AG09319 (cell line): ENCODE measurements at regions not wholly inside any gene's neighbourhood (a gene's known extent, or its start where the extent isn't known, plus 50 kb on each side); places are given as distances from the start of the nearest gene placed in this dataset.

Experiments used
- DNase-seq: peaks from one replicate; pipeline ENCODE4 v3.0.0-alpha.2; 2010; ENCODE audit warnings: low read depth; ENCODE audit errors: extremely low read depth
- TF ChIP-seq, protein P1 (sequence below): IDR thresholded peaks from 2 replicates; pipeline ENCODE4 v1.5.1; 2011; ENCODE audit warnings: low read depth, mild to moderate bottlenecking, inconsistent platforms, low read length, moderate library complexity

DNA sequence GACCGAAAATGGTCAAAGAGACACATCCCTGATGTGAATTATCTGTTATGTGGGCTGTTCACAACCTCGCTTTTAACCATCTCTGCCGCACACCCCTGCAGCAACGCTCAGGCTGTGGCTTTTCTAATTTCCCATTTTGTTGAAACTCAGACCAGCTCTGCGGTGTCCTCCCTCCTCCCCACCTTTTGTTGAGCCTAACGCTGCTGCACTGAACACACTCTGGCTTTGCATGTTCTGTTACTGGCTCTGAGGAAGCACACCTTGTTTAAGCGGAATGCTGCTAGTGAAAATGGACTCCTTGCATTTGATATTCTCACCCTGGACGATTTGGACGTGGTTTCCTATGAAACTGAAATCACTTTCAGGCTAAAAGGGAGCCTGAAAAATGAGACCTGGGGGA lies 198.5 kb upstream of the MTNR1B start:
- no peak for DNase-seq
- TF ChIP-seq, protein P1, sequence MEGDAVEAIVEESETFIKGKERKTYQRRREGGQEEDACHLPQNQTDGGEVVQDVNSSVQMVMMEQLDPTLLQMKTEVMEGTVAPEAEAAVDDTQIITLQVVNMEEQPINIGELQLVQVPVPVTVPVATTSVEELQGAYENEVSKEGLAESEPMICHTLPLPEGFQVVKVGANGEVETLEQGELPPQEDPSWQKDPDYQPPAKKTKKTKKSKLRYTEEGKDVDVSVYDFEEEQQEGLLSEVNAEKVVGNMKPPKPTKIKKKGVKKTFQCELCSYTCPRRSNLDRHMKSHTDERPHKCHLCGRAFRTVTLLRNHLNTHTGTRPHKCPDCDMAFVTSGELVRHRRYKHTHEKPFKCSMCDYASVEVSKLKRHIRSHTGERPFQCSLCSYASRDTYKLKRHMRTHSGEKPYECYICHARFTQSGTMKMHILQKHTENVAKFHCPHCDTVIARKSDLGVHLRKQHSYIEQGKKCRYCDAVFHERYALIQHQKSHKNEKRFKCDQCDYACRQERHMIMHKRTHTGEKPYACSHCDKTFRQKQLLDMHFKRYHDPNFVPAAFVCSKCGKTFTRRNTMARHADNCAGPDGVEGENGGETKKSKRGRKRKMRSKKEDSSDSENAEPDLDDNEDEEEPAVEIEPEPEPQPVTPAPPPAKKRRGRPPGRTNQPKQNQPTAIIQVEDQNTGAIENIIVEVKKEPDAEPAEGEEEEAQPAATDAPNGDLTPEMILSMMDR = no peak

GRCh38 chr11:92771701-92772100 lies 197.8 kb upstream of the MTNR1B start:
- TF ChIP-seq, protein P1 = no peak
- DNase-seq = no peak

DNA sequence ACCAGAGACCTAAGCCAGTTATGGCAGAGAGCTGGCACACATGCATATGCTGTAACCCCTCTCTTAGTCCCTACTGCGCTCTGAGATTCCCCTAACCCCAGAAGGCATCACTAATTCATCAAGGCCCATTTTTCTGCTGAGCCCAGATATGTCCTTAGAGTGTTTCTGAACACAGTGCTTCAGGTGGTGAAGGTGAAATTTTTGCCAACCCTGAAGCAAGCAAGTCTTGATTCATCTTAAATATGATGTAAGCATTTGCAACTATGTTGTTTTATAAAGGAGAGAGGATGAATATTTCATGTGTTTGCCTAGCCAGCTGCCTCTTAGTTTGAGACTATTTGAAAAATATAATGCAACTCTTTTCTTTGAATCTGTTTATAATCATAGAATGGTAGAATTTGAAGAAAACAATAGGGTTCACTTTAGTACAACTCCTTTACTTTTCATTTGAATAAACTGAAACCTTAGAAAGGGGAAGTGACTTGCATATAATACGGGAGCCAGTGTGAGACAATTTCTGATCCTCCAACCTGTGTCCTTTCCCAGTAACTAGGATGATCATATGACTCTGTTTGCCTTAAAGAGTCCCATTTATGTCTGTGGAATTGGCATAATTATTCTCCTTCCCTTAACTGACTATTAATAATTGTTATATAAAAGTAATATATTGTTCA lies 194.3 kb upstream of the MTNR1B start:
- DNase-seq = no peak
- TF ChIP-seq, protein P1 = no peak

- TF ChIP-seq, protein P1 = no peak
- no peak for DNase-seq
These were observed 192.8 kb upstream of the MTNR1B start for GRCh38 chr11:92776676-92777075.

DNA sequence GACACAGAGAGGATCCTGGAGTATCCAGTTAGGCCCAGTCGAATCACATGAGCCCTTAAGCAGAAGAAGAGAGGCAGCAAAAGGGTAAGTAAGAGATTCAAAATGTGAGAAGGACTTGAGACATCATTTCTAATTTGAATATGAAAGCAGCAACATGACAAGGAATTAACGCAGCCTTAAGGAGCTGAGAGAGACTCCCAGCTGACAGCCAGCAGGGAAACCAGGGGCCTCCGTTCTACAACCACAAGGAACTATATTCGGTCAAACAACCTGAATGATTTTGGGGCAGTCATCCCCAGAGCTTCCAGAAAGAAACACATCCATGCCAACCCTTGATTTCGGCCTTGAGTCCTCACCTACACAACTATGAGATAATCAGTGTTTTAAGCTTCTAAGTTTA lies 189.7 kb upstream of the MTNR1B start:
- DNase-seq = no peak
- TF ChIP-seq, protein P1 = no peak

- TF ChIP-seq, protein P1 = no peak
These were observed 188.3 kb upstream of the MTNR1B start for GRCh38 chr11:92781151-92781550.

GRCh38 chr11:92782806-92783205 lies 186.6 kb upstream of the MTNR1B start:
- DNase-seq = no peak

More at GRCh38 chr11:92781151-92781550, 188.3 kb upstream of the MTNR1B start:
- no peak for DNase-seq

More at GRCh38 chr11:92782806-92783205, 186.6 kb upstream of the MTNR1B start:
- TF ChIP-seq, protein P1 = no peak
